ENCODE measurements at regions not wholly inside any gene's neighbourhood (a gene's known extent, or its start where the extent isn't known, plus 50 kb on each side); places are given as distances from the start of the nearest gene placed in this dataset.

- ATAC-seq (no peak), DNase-seq (no peak)
- Histone ChIP-seq H3K4me3 (ENCODE audit: low read length) (no peak overlapping the region), H3K27me3 (ENCODE audit: control insufficient read depth, insufficient read depth) (no peaks in the 10 kb centered on the region), H3K9me3 (ENCODE audit: control insufficient read depth, low read length) (no peaks in the 10 kb centered on the region), H3K27ac (ENCODE audit: low read length) (no peak overlapping the region), H3K4me1 (ENCODE audit: control insufficient read depth, insufficient read depth, low read length) (no peaks in the 10 kb centered on the region)
- WGBS: 57% methylated on average over 1 of the region's 1 CpG
- intact Hi-C loops (cut with DNase I): no loop called here
Observed at GRCh38 chr2:66851449-66851872, 416.5 kb downstream of the MEIS1 start.

- 72% methylated on average over 6 of the region's 6 CpGs for WGBS
- H3K27ac ChIP-seq (ENCODE audit: low read length): no peak overlapping the region
- no peak overlapping the region for H3K4me3 ChIP-seq (ENCODE audit: low read length)
- no peaks in the 10 kb centered on the region for H3K27me3 ChIP-seq (ENCODE audit: control insufficient read depth, insufficient read depth)
- H3K4me1 ChIP-seq (ENCODE audit: control insufficient read depth, insufficient read depth, low read length): no peaks in the 10 kb centered on the region
- ATAC-seq (no peak), DNase-seq (no peak)
- intact Hi-C loops (cut with DNase I): no loop called here
- H3K9me3 ChIP-seq (ENCODE audit: control insufficient read depth, low read length): no peaks in the 10 kb centered on the region
Observed at GRCh38 chr2:66852953-66853352, 418.0 kb downstream of the MEIS1 start.

- intact Hi-C loops (cut with DNase I): no loop called here
- Histone ChIP-seq H3K27ac (ENCODE audit: low read length) (no peak overlapping the region), H3K4me1 (ENCODE audit: control insufficient read depth, insufficient read depth, low read length) (no peaks in the 10 kb centered on the region), H3K9me3 (ENCODE audit: control insufficient read depth, low read length) (no peaks in the 10 kb centered on the region), H3K27me3 (ENCODE audit: control insufficient read depth, insufficient read depth) (no peaks in the 10 kb centered on the region), H3K4me3 (ENCODE audit: low read length) (no peak overlapping the region)
- ATAC-seq: no peak
- DNase-seq: no peak
- WGBS: 42% methylated on average over 6 of the region's 6 CpGs
Observed at GRCh38 chr2:66853585-66853984, 418.7 kb downstream of the MEIS1 start.

GRCh38 chr2:66854298-66854697, 419.4 kb downstream of the MEIS1 start:
- H3K27ac ChIP-seq (ENCODE audit: low read length): no peak overlapping the region
- intact Hi-C loops (cut with DNase I): no loop called here
- 80% methylated on average over 3 of the region's 3 CpGs for WGBS
- H3K27me3 ChIP-seq (ENCODE audit: control insufficient read depth, insufficient read depth): no peaks in the 10 kb centered on the region
- H3K9me3 ChIP-seq (ENCODE audit: control insufficient read depth, low read length): no peaks in the 10 kb centered on the region
- no peaks in the 10 kb centered on the region for H3K4me1 ChIP-seq (ENCODE audit: control insufficient read depth, insufficient read depth, low read length)
- no peak overlapping the region for H3K4me3 ChIP-seq (ENCODE audit: low read length)
- no peak for DNase-seq
- ATAC-seq: no peak

GRCh38 chr2:66862885-66863650, 428.1 kb downstream of the MEIS1 start:
- DNase-seq: no peak
- Histone ChIP-seq H3K9me3 (ENCODE audit: control insufficient read depth, low read length) (no peaks in the 10 kb centered on the region), H3K4me3 (ENCODE audit: low read length) (no peak overlapping the region), H3K27me3 (ENCODE audit: control insufficient read depth, insufficient read depth) (no peaks in the 10 kb centered on the region), H3K4me1 (ENCODE audit: control insufficient read depth, insufficient read depth, low read length) (no peaks in the 10 kb centered on the region), H3K27ac (ENCODE audit: low read length) (no peak overlapping the region)
- intact Hi-C loops (cut with DNase I): no loop called here
- WGBS: 55% methylated on average over 6 of the region's 6 CpGs
- peak in 1 of 2 donors; percentile 33 for ATAC-seq

- ATAC-seq (no peak), DNase-seq (no peak)
- Histone ChIP-seq H3K9me3 (ENCODE audit: control insufficient read depth, low read length) (no peaks in the 10 kb centered on the region), H3K4me3 (ENCODE audit: low read length) (no peak overlapping the region), H3K4me1 (ENCODE audit: control insufficient read depth, insufficient read depth, low read length) (no peaks in the 10 kb centered on the region), H3K27me3 (ENCODE audit: control insufficient read depth, insufficient read depth) (no peaks in the 10 kb centered on the region), H3K27ac (ENCODE audit: low read length) (no peak overlapping the region)
- intact Hi-C loops (cut with DNase I): no loop called here
Observed at GRCh38 chr2:66865161-66865560, 430.2 kb downstream of the MEIS1 start.

GRCh38 chr2:66866331-66867062, 431.6 kb downstream of the MEIS1 start:
- Histone ChIP-seq H3K27me3 (ENCODE audit: control insufficient read depth, insufficient read depth) (no peaks in the 10 kb centered on the region), H3K4me1 (ENCODE audit: control insufficient read depth, insufficient read depth, low read length) (no peaks in the 10 kb centered on the region), H3K27ac (ENCODE audit: low read length) (no peak overlapping the region), H3K4me3 (ENCODE audit: low read length) (no peak overlapping the region), H3K9me3 (ENCODE audit: control insufficient read depth, low read length) (no peaks in the 10 kb centered on the region)
- WGBS: 66% methylated on average over 3 of the region's 3 CpGs
- intact Hi-C loops (cut with DNase I): no loop called here
- DNase-seq (no peak), ATAC-seq (no peak)

GRCh38 chr2:66867063-66867441, 432.1 kb downstream of the MEIS1 start:
- Histone ChIP-seq H3K4me3 (ENCODE audit: low read length) (no peak overlapping the region), H3K27me3 (ENCODE audit: control insufficient read depth, insufficient read depth) (no peaks in the 10 kb centered on the region), H3K27ac (ENCODE audit: low read length) (no peak overlapping the region), H3K4me1 (ENCODE audit: control insufficient read depth, insufficient read depth, low read length) (no peaks in the 10 kb centered on the region), H3K9me3 (ENCODE audit: control insufficient read depth, low read length) (no peaks in the 10 kb centered on the region)
- intact Hi-C loops (cut with DNase I): no loop called here
- no peak for DNase-seq
- no peak for ATAC-seq
- WGBS: 63% methylated on average over 2 of the region's 2 CpGs

GRCh38 chr2:66869076-66869475, 434.2 kb downstream of the MEIS1 start:
- WGBS: 42% methylated on average over 3 of the region's 3 CpGs
- intact Hi-C loops (cut with DNase I): no loop called here
- ATAC-seq: no peak
- Histone ChIP-seq H3K27me3 (ENCODE audit: control insufficient read depth, insufficient read depth) (no peaks in the 10 kb centered on the region), H3K9me3 (ENCODE audit: control insufficient read depth, low read length) (no peaks in the 10 kb centered on the region), H3K27ac (ENCODE audit: low read length) (no peak overlapping the region), H3K4me3 (ENCODE audit: low read length) (no peak overlapping the region), H3K4me1 (ENCODE audit: control insufficient read depth, insufficient read depth, low read length) (no peaks in the 10 kb centered on the region)
- no peak for DNase-seq

GRCh38 chr2:66872081-66872985, 437.4 kb downstream of the MEIS1 start:
- no peaks in the 10 kb centered on the region for H3K4me1 ChIP-seq (ENCODE audit: control insufficient read depth, insufficient read depth, low read length)
- 71% methylated on average over 8 of the region's 8 CpGs for WGBS
- H3K27me3 ChIP-seq (ENCODE audit: control insufficient read depth, insufficient read depth): no peaks in the 10 kb centered on the region
- DNase-seq (no peak), ATAC-seq (no peak)
- intact Hi-C loops (cut with DNase I): no loop called here
- no peak overlapping the region for H3K27ac ChIP-seq (ENCODE audit: low read length)
- H3K4me3 ChIP-seq (ENCODE audit: low read length): no peak overlapping the region
- no peaks in the 10 kb centered on the region for H3K9me3 ChIP-seq (ENCODE audit: control insufficient read depth, low read length)

Data from right cardiac atrium (tissue), 5 donors.